AG09309 (cell line): ENCODE measurements at regions not wholly inside any gene's neighbourhood (a gene's known extent, or its start where the extent isn't known, plus 50 kb on each side); places are given as distances from the start of the nearest gene placed in this dataset.

Experiments used
- DNase-seq: peaks from one replicate; pipeline ENCODE4 v3.0.0-alpha.2; 2010; ENCODE audit warnings: low read depth
- H3K4me3 ChIP-seq: 2 replicates; pipeline ENCODE4 v1.5.1; 2011; ENCODE audit warnings: mild to moderate bottlenecking, low read depth, low read length, moderate library complexity; ENCODE audit not compliant: control insufficient read depth
- CTCF ChIP-seq: IDR thresholded peaks from 2 replicates; pipeline ENCODE4 v1.5.1; 2011; ENCODE audit warnings: mild to moderate bottlenecking, low read depth, low read length, inconsistent platforms; ENCODE audit not compliant: insufficient read depth, control insufficient read depth; ENCODE audit errors: missing control alignments

DNA sequence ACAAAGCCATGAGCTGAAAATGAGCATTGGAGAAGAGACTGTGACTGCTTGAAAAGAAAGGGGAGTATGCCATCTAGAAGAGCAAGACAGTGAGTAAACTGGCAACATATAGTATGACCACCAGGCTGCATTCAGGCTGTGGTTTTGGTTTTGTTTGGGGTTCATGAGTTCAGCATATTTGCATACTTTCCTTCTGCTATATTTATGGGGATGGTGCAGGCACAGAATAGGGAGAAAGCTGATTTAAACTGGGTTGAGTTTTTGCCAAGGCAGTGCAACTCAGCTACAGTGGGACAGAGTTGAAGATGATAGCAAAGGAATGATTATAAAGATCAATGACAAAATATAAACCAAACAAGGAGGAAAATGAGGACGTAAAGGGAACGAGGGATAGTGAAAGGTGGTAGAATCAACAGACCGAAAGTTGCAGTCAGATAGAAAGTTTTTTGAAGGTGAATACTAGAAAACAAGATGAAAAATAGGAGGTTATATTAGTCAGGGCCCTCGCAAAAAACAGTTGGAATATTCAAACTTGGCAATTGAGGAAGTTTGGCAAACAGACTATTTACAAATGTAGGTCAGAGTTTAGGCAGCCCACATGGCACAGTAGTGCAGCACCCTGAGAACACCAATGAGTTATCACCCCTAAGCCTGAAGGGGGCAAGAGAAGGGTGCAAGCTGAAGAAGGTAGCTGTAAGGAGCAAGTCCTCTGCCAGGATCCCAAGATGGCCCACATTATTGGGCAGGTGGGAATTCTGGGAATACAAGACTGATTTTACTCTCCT lies 114.8 kb upstream of the MAP9 start:
- no peak overlapping the region for H3K4me3 ChIP-seq
- TF ChIP-seq CTCF: no peak
- no peak for DNase-seq

DNA sequence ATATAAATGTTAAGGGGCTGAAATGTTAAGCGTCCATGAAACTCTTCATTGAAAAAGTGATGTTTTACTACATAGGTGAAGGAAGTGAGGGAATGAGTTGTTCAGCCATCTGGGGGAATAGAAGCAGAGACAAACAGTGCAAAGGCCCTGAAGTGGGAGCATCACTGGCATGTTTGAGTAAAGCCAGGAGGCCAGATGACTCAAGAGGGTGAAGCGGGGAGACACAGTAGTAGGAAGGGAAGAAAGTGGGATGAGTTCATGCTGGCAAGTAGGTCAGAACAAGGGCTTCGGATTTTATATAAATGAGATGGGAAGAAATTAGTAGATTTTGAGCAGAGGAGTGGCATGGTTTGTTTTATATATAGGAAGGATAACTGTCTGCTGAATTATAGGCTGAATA lies 112.5 kb upstream of the MAP9 start:
- TF ChIP-seq CTCF: no peak
- DNase-seq: no peak
- H3K4me3 ChIP-seq: no peak overlapping the region

DNA sequence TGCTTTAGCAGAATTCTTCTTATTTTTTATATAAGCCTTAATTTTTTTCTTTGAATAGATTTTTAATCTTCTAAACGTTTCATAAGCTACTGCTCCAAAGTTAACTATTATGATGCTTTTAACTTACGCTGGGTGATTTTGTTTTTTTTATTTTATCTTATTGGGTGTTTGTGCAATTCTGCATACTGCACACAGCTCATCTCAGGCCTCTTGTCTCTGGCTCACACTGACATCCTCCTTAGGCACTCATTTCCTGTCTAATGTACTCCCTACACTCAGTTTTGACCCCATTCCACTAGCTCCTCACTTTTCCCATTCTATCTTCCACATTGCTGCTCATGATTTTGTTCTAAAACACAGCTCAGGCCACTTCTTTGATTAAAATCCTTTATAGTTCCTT lies 111.9 kb upstream of the MAP9 start:
- H3K4me3 ChIP-seq: no peak overlapping the region
- TF ChIP-seq CTCF: no peak
- no peak for DNase-seq

- DNase-seq: no peak
- TF ChIP-seq CTCF: no peak
- H3K4me3 ChIP-seq: no peak overlapping the region
Measured at GRCh38 chr4:155487210-155487609, 110.4 kb upstream of the MAP9 start.

DNA sequence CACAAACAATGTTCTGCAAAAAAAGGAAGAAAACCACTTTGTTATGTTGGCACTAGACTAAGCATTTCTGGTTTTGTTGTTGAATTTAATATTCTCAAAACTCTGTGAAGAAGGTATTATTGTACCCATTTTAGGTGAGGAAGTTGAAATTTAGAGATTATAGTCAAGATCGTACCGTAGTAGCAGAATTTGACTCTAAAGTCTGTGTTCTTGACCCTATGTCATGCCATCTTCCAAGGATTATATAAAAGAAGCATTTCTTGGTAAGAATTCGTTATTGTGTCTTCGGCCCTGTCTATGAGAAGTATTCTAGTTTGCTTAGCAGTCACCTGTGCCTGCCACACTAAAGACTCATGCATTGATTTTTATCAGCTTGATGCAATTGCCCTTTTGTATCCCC lies 104.4 kb upstream of the MAP9 start:
- no peak for TF ChIP-seq CTCF
- no peak for DNase-seq
- no peak overlapping the region for H3K4me3 ChIP-seq

GRCh38 chr4:155479835-155480234 lies 103.1 kb upstream of the MAP9 start:
- no peak overlapping the region for H3K4me3 ChIP-seq
- DNase-seq: no peak
- TF ChIP-seq CTCF: no peak
